SU-DHL-6 (cell line): ENCODE measurements at regions not wholly inside any gene's neighbourhood (a gene's known extent, or its start where the extent isn't known, plus 50 kb on each side); places are given as distances from the start of the nearest gene placed in this dataset.

ENCODE experiments used
- CTCF ChIP-seq: fragments of 200-600 bp; sonication (generic); IDR thresholded peaks from one replicate; pipeline ENCODE4 v1.5.1; 2017; ENCODE audit warnings: antibody characterized with exemption, mild to moderate bottlenecking, low read length, moderate library complexity; ENCODE audit not compliant: insufficient read depth, poor library complexity, severe bottlenecking
- EZH2phosphoT487 ChIP-seq: fragments of 200-600 bp; sonication (generic), shearing (Covaris generic); conservative IDR thresholded peaks from 2 replicates; pipeline ENCODE4 v1.6.1; 2018; ENCODE audit warnings: mild to moderate bottlenecking, antibody characterized with exemption, low read length, moderate library complexity, mixed read lengths

- TF ChIP-seq CTCF (no peak), EZH2phosphoT487 (no peak)
Measured at GRCh38 chr16:54458923-54459322, 172.3 kb upstream of the IRX3 start.
